NOMO-1 (cell line): ENCODE measurements at regions not wholly inside any gene's neighbourhood (a gene's known extent, or its start where the extent isn't known, plus 50 kb on each side); places are given as distances from the start of the nearest gene placed in this dataset.

Experiments
- DNase-seq, 2 experiments: peaks; one replicate each; lab custom pipeline; 2025; ENCODE audit not compliant: unreplicated experiment in 2 of 2; lab: John Stamatoyannopoulos, UW

- DNase-seq, result no peak
These were observed 343.5 kb upstream of the B3GAT1 start for GRCh38 chr11:134755535-134755934.

- DNase-seq, result no peak
These were observed 342.6 kb upstream of the B3GAT1 start for GRCh38 chr11:134754521-134755198.

GRCh38 chr11:134753771-134754520 lies 341.9 kb upstream of the B3GAT1 start:
- DNase-seq, result no peak

GRCh38 chr11:134752964-134753770 lies 341.1 kb upstream of the B3GAT1 start:
- no peak for DNase-seq

DNA sequence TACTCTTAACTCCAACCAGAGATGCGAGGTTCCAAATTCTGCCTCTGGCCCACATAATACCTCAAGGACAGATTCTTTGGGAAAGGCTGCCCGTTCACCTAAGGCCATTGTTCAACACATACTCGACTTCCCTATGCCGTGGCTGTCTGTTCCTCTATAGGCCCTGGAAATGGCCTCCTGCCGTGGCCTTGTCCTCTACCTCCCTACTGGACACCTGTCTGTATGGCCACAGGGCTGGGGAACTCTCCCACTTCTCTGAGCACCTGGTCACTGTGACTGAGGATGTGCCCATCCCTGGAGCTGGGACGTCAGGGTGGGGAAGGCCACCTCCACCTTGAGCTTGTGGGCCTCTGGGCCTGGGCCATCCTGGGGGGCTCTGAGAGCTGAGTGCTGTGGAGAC lies 340.5 kb upstream of the B3GAT1 start:
- no peak for DNase-seq

DNA sequence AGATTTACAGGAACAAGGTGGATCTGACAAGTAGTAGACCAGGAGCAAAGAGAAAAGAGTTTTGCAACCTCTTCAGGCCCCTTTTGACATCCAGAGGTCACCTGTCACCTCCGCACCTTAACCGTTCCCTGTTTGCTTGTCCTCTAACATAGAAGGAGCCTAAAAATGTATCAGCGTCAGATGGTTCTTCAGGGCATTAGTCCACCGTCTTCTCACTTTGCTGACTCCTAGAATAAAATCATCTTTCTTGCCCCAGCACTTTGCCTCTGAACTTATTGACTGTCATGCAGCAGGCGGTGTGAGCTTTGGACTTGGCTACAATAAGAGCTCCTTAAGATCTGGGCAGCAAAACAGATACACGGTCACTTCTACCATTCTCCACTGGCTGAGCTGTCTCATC lies 339.7 kb upstream of the B3GAT1 start:
- no peak for DNase-seq

DNA sequence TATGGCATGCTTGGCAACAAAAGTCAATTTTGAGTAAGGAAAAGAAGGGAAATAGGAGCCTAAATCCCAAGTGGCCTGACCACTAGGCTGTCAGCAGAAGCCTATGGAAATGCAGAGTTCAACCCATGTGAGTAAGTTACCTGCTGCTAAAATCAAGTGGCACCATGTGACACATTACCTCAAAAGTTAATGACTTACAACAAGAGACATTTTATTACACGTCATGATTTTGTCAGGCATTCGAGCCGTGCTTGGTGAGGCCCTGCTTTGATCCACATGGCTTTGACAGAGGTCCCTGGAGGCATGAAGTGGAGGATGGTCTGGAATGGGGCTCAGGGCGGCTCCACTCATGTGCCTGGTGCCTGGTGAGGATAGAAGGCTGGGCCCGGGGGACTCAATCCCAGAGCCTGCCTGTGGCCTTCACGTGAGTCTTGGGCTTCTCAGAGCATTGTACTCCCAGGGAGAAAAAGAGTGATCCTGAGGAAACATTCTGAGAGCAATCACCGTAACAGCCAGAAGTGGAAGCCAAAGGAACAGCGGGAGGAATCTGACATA lies 339.1 kb upstream of the B3GAT1 start:
- DNase-seq, result no peak

GRCh38 chr11:134750619-134751018 lies 338.6 kb upstream of the B3GAT1 start:
- no peak for DNase-seq

DNA sequence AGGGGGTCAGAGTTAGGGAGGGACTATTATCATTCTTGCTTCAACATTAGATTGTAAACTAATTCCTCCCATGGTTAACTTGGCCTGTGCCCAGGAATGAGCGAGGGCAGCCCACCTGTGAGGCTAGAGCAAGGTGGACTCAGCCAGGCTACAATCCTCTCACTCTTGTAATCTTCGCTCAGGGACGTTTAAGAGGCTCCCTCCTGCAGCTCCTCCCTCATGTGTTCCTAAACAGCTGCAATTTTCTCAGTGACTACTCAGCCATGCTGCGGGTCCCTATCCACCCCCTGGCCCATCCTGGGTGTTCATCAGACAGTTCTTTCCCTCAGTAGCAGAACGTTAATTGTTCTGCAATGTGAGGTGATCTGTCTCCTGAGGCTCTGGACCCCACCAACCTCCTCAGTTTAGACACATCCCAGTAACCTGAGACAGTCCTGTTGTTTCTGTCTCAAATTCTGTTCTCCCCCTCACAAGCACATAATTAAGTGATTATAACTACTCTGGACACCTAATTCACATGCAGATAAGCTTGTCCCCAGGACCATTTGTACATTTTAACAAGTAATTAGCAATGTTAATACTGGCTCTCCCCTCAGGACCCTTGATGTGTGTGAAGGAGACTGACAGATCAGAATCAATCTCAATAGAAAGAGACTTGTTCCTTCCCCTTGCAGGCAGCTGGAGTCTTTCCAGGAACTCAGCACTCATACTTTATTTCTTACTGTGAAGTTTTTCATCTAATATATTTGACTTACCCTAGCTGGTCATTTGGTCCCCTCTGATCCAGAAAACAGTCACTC lies 337.2 kb upstream of the B3GAT1 start:
- no peak for DNase-seq

DNA sequence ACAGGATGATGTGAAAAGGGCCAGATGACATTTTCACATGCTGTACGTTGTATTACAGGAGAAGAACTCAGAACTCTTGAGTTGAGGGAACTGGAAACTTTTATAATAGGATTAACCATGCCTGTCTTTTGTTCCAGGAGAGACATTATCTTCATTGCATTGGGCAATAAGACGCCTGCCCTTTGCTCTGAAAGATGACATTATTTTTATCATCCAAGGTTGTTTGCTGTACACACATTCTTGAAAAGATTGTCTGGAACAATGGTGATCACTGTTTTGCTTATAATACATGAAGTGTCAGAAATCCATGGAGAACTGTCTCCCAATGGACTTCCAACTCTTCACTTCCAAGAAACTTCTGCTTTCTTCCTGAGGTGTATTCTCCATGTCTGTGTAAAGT lies 334.6 kb upstream of the B3GAT1 start:
- DNase-seq, result no peak

GRCh38 chr11:134745456-134745855 lies 333.4 kb upstream of the B3GAT1 start:
- no peak for DNase-seq

DNA sequence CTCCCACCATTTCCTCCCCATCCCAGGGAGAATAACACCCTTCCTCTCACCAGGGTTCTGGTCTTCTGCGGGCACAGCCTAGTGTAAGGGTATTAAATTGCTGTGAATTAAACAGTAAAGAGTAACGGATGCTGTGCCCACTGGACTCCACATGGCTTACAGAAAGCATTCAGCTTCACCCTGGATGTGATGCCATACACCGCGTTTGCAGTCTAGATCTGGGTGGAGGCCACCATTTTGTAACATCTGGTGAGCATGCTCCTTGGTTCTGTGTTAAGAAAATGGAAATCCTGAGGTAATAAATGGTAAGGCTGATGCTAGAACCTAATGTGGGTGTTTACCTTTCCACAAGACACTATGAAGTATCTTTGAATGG lies 331.8 kb upstream of the B3GAT1 start:
- no peak for DNase-seq

DNA sequence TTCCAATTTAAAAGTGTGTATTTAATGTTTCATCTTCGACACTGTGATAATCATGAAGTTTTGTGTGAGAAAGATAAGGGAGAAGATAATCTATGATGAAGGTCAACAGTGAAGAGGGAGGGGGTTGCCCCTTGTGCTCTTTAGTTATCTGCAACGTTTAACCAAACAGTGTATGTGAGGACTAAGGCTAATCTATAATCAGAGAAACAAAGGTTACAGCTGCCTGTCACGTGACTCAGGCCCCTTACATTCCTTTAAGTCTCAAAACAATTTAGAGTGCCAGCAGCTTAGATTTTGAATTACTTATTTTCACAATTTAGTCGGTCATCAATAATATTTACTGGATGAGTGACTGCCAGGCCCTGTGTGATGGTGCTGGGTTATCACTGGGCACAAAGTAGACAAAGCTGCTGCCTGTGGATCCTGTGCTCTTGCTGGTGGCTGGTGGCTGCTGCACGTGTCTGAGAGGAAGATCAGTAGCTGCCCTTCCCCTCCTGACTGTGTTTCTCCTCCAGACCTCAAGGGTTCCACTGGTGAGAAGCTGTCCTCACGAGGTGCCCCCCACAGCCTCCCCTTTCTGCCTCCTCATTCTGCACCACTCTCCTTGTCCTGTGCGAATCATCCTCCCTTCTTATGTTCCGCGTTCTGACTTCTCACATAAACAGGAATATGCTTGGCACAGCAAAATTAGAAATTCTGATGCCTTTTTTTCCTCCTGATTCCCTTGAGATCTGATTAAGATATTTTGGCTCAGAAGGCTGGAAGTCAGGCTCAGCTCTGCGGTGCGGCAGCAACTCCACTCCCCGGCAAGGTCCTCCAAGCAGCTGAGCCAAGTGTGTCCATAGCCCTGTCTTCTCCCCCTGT lies 331.1 kb upstream of the B3GAT1 start:
- DNase-seq, result no peak

- no peak for DNase-seq
These were observed 330.2 kb upstream of the B3GAT1 start for GRCh38 chr11:134742224-134742612.

DNA sequence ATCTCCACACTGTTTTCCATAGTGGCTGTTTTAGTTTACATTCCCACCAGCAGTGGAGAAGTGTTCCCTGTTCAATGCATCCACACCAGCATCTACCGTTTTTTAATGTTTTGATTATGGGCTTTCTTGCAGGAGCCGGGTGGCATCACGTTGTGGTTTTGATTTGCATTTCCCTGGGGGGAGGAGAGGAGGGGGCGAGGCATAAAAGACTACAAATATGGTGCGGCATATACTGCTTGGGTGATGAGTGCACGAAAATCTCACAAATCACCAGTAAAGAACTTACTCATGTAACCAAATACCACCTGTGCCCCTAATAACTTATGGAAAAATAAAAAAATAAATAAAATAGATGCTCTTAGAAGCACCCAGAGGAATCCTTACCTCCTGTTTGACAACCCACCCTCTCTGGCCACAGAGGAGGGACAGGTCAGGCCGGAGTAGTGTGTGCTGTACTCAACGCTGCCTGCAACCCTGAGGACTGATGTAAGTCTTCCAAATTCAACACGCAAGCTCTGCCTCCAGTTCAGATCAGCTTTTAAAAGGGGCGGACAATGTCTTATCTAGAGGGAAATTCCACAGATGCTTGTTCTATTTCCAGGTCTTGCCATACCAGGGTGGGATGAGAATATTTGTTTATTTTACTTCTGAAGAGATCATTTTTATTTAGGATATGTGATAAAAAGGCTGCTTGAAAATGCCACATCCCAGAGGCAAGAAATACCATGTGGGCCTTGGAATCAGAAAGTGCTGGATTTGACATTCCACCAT lies 329.6 kb upstream of the B3GAT1 start:
- DNase-seq, result no peak

- DNase-seq, result no peak
These were observed 328.7 kb upstream of the B3GAT1 start for GRCh38 chr11:134740590-134741261.

- no peak for DNase-seq
These were observed 327.1 kb upstream of the B3GAT1 start for GRCh38 chr11:134739136-134739535.

GRCh38 chr11:134738581-134738980 lies 326.5 kb upstream of the B3GAT1 start:
- DNase-seq, result no peak
